ENCODE measurements at regions not wholly inside any gene's neighbourhood (a gene's known extent, or its start where the extent isn't known, plus 50 kb on each side); places are given as distances from the start of the nearest gene placed in this dataset.
A peak's percentile ranks its signal among the peaks of the same experiment; 100 is the strongest.

GRCh38 chr6:100105138-100105537 lies 111.1 kb upstream of the MCHR2 start:
- WGBS, 10 experiments = 63 to 100% (median 84%) methylated on average over 2 to 3 of the region's 3 CpGs; no CpG with 5 or more reads in 1 of the 10 experiments
- Histone ChIP-seq H3K4me1 (replicated peaks in 1 of 2) (no peaks in the 10 kb centered on the region), H3K4me3 (no peak overlapping the region), H3K27ac (no peak overlapping the region)
- in situ Hi-C loops (cut with MboI; ENCODE audit: low pct_unique_long_range_greater_than_20kb in 2 of 9, low sequenced_read_pairs in 9 of 9, unreplicated experiment in 9 of 9) = loop anchor here in 8 of 9 experiments (25.0 kb wide), 2 partner anchors 382 to 557 kb away; no protein-coding TSS in a partner anchor
- no peak for ATAC-seq (replicated peaks in 6 of 8)

GRCh38 chr6:100103931-100104330 lies 109.9 kb upstream of the MCHR2 start:
- H3K4me1 ChIP-seq (replicated peaks in 1 of 2) = no peaks in the 10 kb centered on the region
- H3K27ac ChIP-seq = no peak overlapping the region
- in situ Hi-C loops (cut with MboI; ENCODE audit: low pct_unique_long_range_greater_than_20kb in 2 of 9, low sequenced_read_pairs in 9 of 9, unreplicated experiment in 9 of 9) = loop anchor here in 8 of 9 experiments (25.0 kb wide), 2 partner anchors 383 to 558 kb away; no protein-coding TSS in a partner anchor
- 60 to 100% (median 93%) methylated on average over 1 to 2 of the region's 2 CpGs; no CpG with 5 or more reads in 1 of the 10 experiments for WGBS, 10 experiments
- ATAC-seq (replicated peaks in 6 of 8) = no peak
- H3K4me3 ChIP-seq = no peak overlapping the region

- ATAC-seq (replicated peaks in 6 of 8) = no peak
- Histone ChIP-seq H3K27ac (no peak overlapping the region), H3K4me1 (replicated peaks in 1 of 2) (no peaks in the 10 kb centered on the region), H3K4me3 (no peak overlapping the region)
- WGBS, 10 experiments = 78 to 100% (median 100%) methylated on average over 1 to 2 of the region's 3 CpGs; no CpG with 5 or more reads in 2 of the 10 experiments
- in situ Hi-C loops (cut with MboI; ENCODE audit: low pct_unique_long_range_greater_than_20kb in 2 of 9, low sequenced_read_pairs in 9 of 9, unreplicated experiment in 9 of 9) = loop anchor here in 8 of 9 experiments (25.0 kb wide), 2 partner anchors 384 to 559 kb away; no protein-coding TSS in a partner anchor
Observed at GRCh38 chr6:100103194-100103593, 109.2 kb upstream of the MCHR2 start.

- H3K4me1 ChIP-seq (replicated peaks in 1 of 2) = no peaks in the 10 kb centered on the region
- no peak for ATAC-seq (replicated peaks in 6 of 8)
- in situ Hi-C loops (cut with MboI; ENCODE audit: low pct_unique_long_range_greater_than_20kb in 2 of 9, low sequenced_read_pairs in 9 of 9, unreplicated experiment in 9 of 9) = loop anchor here in 8 of 9 experiments (25.0 kb wide), 2 partner anchors 386 to 561 kb away; no protein-coding TSS in a partner anchor
- WGBS, 10 experiments = 0 to 100% (median 76%) methylated on average over 1 to 3 of the region's 3 CpGs; no CpG with 5 or more reads in 1 of the 10 experiments
- H3K27ac ChIP-seq = no peak overlapping the region
- no peak overlapping the region for H3K4me3 ChIP-seq
Observed at GRCh38 chr6:100101644-100102043, 107.6 kb upstream of the MCHR2 start.

GRCh38 chr6:100100776-100101175 lies 106.8 kb upstream of the MCHR2 start:
- in situ Hi-C loops (cut with MboI; ENCODE audit: low pct_unique_long_range_greater_than_20kb in 2 of 9, low sequenced_read_pairs in 9 of 9, unreplicated experiment in 9 of 9) = loop anchor here in 8 of 9 experiments (25.0 kb wide), 2 partner anchors 387 to 562 kb away; no protein-coding TSS in a partner anchor

GRCh38 chr6:100099189-100100074 lies 105.4 kb upstream of the MCHR2 start:
- in situ Hi-C loops (cut with MboI; ENCODE audit: low pct_unique_long_range_greater_than_20kb in 2 of 9, low sequenced_read_pairs in 9 of 9, unreplicated experiment in 9 of 9) = loop anchor here (25.0 kb wide), 4 partner anchors 212 to 563 kb away; no protein-coding TSS in a partner anchor

More at GRCh38 chr6:100100776-100101175, 106.8 kb upstream of the MCHR2 start:
- ATAC-seq (replicated peaks in 6 of 8) = no peak
- Histone ChIP-seq H3K4me1 (replicated peaks in 1 of 2) (no peaks in the 10 kb centered on the region), H3K27ac (no peak overlapping the region), H3K4me3 (no peak overlapping the region)

GRCh38 chr6:100096936-100097335 lies 102.9 kb upstream of the MCHR2 start:
- no peaks in the 10 kb centered on the region for H3K4me1 ChIP-seq (replicated peaks in 1 of 2)
- in situ Hi-C loops (cut with MboI; ENCODE audit: low pct_unique_long_range_greater_than_20kb in 2 of 9, low sequenced_read_pairs in 9 of 9, unreplicated experiment in 9 of 9) = loop anchor here in 7 of 9 experiments (25.0 kb wide), 2 partner anchors 210 to 235 kb away; no protein-coding TSS in a partner anchor
- no peak overlapping the region for H3K27ac ChIP-seq
- no peak for ATAC-seq (replicated peaks in 6 of 8)
- no peak overlapping the region for H3K4me3 ChIP-seq

More at GRCh38 chr6:100099189-100100074, 105.4 kb upstream of the MCHR2 start:
- H3K27ac ChIP-seq = no peak overlapping the region
- ATAC-seq (replicated peaks in 6 of 8) = peak in 4 of 8 experiments; percentile 30 to 65 (median 51)
- H3K4me3 ChIP-seq = no peak overlapping the region
- 11 to 100% (median 56%) methylated on average over 1 to 4 of the region's 4 CpGs for WGBS, 10 experiments
- H3K4me1 ChIP-seq (replicated peaks in 1 of 2) = no peaks in the 10 kb centered on the region

GRCh38 chr6:100096341-100096740 lies 102.3 kb upstream of the MCHR2 start:
- Histone ChIP-seq H3K4me1 (replicated peaks in 1 of 2) (no peaks in the 10 kb centered on the region), H3K27ac (no peak overlapping the region), H3K4me3 (no peak overlapping the region)
- WGBS, 10 experiments = 0 to 86% (median 58%) methylated on average over 1 to 2 of the region's 2 CpGs
- in situ Hi-C loops (cut with MboI; ENCODE audit: low pct_unique_long_range_greater_than_20kb in 2 of 9, low sequenced_read_pairs in 9 of 9, unreplicated experiment in 9 of 9) = loop anchor here in 7 of 9 experiments (25.0 kb wide), 2 partner anchors 209 to 234 kb away; no protein-coding TSS in a partner anchor
- ATAC-seq (replicated peaks in 6 of 8) = peak in 2 of 8 experiments; percentile 78 to 92

- in situ Hi-C loops (cut with MboI; ENCODE audit: low pct_unique_long_range_greater_than_20kb in 2 of 9, low sequenced_read_pairs in 9 of 9, unreplicated experiment in 9 of 9) = loop anchor here in 7 of 9 experiments (5.0 to 25.0 kb wide), 3 partner anchors 91 to 231 kb away; no protein-coding TSS in a partner anchor
- Histone ChIP-seq H3K4me3 (no peak overlapping the region), H3K27ac (no peak overlapping the region), H3K4me1 (replicated peaks in 1 of 2) (no peaks in the 10 kb centered on the region)
- WGBS, 10 experiments = 60 to 100% (median 94%) methylated on average over 1 to 6 of the region's 6 CpGs; no CpG with 5 or more reads in 4 of the 10 experiments
- no peak for ATAC-seq (replicated peaks in 6 of 8)
Observed at GRCh38 chr6:100093405-100093804, 99.4 kb upstream of the MCHR2 start.

- Histone ChIP-seq H3K27ac (no peak overlapping the region), H3K4me1 (replicated peaks in 1 of 2) (no peaks in the 10 kb centered on the region), H3K4me3 (no peak overlapping the region)
- in situ Hi-C loops (cut with MboI; ENCODE audit: low pct_unique_long_range_greater_than_20kb in 2 of 9, low sequenced_read_pairs in 9 of 9, unreplicated experiment in 9 of 9) = loop anchor here in 7 of 9 experiments (25.0 kb wide), 2 partner anchors 201 to 226 kb away; no protein-coding TSS in a partner anchor
- ATAC-seq (replicated peaks in 6 of 8) = peak in 6 of 8 experiments; percentile 18 to 68 (median 48)
- 0 to 100% (median 78%) methylated on average over 1 of the region's 1 CpG; no CpG with 5 or more reads in 1 of the 10 experiments for WGBS, 10 experiments
Observed at GRCh38 chr6:100088009-100088408, 94.0 kb upstream of the MCHR2 start.

- Histone ChIP-seq H3K4me3 (no peak overlapping the region), H3K27ac (no peak overlapping the region), H3K4me1 (replicated peaks in 1 of 2) (no peaks in the 10 kb centered on the region)
- in situ Hi-C loops (cut with MboI; ENCODE audit: low pct_unique_long_range_greater_than_20kb in 2 of 9, low sequenced_read_pairs in 9 of 9, unreplicated experiment in 9 of 9) = loop anchor here in 7 of 9 experiments (25.0 kb wide), 2 partner anchors 198 to 223 kb away; no protein-coding TSS in a partner anchor
- ATAC-seq (replicated peaks in 6 of 8) = no peak
- 25 to 100% (median 90%) methylated on average over 1 to 2 of the region's 2 CpGs for WGBS, 10 experiments
Observed at GRCh38 chr6:100084991-100085364, 91.0 kb upstream of the MCHR2 start.

GRCh38 chr6:100084316-100084990 lies 90.4 kb upstream of the MCHR2 start:
- in situ Hi-C loops (cut with MboI; ENCODE audit: low pct_unique_long_range_greater_than_20kb in 2 of 9, low sequenced_read_pairs in 9 of 9, unreplicated experiment in 9 of 9) = loop anchor here in 7 of 9 experiments (25.0 kb wide), 2 partner anchors 197 to 222 kb away; no protein-coding TSS in a partner anchor
- Histone ChIP-seq H3K4me1 (replicated peaks in 1 of 2) (no peaks in the 10 kb centered on the region), H3K27ac (no peak overlapping the region), H3K4me3 (no peak overlapping the region)
- ATAC-seq (replicated peaks in 6 of 8) = no peak
- WGBS, 10 experiments = 11 to 94% (median 53%) methylated on average over 3 to 4 of the region's 4 CpGs; no CpG with 5 or more reads in 1 of the 10 experiments
